A673 (cell line): ENCODE measurements at regions not wholly inside any gene's neighbourhood (a gene's known extent, or its start where the extent isn't known, plus 50 kb on each side); places are given as distances from the start of the nearest gene placed in this dataset.

ENCODE experiments used
- BruUV-seq: library from RNA; stranded (reverse); fragments of 400-500 nt; replicated peaks from 2 replicates; lab custom pipeline; 2021; lab: Mats Ljungman, UMichigan
- CTCF ChIA-PET: fragments of 300-600 bp; sonication (Branson Sonifier 250); formaldehyde crosslinking; loops from one replicate; lab custom pipeline; 2022; ENCODE audit warnings: antibody characterized with exemption; lab: Charles Lee
- POLR2A ChIA-PET: fragments of 300-600 bp; sonication (Branson Sonifier 250); formaldehyde crosslinking; loops from one replicate; lab custom pipeline; 2022; ENCODE audit warnings: antibody characterized with exemption; ENCODE audit not compliant: low non-redundant PET; lab: Charles Lee
- DNase-seq: peaks from one replicate; pipeline ENCODE4 v3.0.0-alpha.2; 2015; ENCODE audit warnings: low spot score
- H3K27ac ChIP-seq: fragments of 200-600 bp; sonication (generic); 2 replicates; pipeline ENCODE4 v1.5.1; 2016; ENCODE audit warnings: mixed run types, low read depth, mild to moderate bottlenecking, mixed read lengths, antibody characterized with exemption, low read length; ENCODE audit not compliant: poor library complexity, severe bottlenecking
- H3K27me3 ChIP-seq: fragments of 200-600 bp; sonication (generic); replicated peaks from 2 replicates; pipeline ENCODE4 v1.6.1; 2017; ENCODE audit warnings: mixed run types, low read depth, mild to moderate bottlenecking, mixed read lengths, antibody characterized with exemption, low read length; ENCODE audit not compliant: insufficient read depth, poor library complexity
- H3K36me3 ChIP-seq: fragments of 200-600 bp; sonication (generic); 2 replicates; pipeline ENCODE4 v1.6.1; 2016; ENCODE audit warnings: mixed run types, mild to moderate bottlenecking, mixed read lengths, antibody characterized with exemption, low read length; ENCODE audit not compliant: insufficient read depth, poor library complexity, severe bottlenecking
- H3K4me1 ChIP-seq: fragments of 200-600 bp; sonication (generic); 2 replicates; pipeline ENCODE4 v1.6.1; 2017; ENCODE audit warnings: mixed run types, mild to moderate bottlenecking, mixed read lengths, antibody characterized with exemption, low read length; ENCODE audit not compliant: insufficient read depth, poor library complexity, severe bottlenecking
- H3K4me3 ChIP-seq: fragments of 200-600 bp; sonication (generic); 2 replicates; pipeline ENCODE4 v1.5.1; 2016; ENCODE audit warnings: low read depth, mixed run types, mild to moderate bottlenecking, mixed read lengths, low read length; ENCODE audit not compliant: poor library complexity, severe bottlenecking
- H3K9me3 ChIP-seq: fragments of 200-600 bp; sonication (generic); 2 replicates; pipeline ENCODE4 v1.6.1; 2016; ENCODE audit warnings: mixed run types, low read depth, mild to moderate bottlenecking, mixed read lengths, antibody characterized with exemption, low read length; ENCODE audit not compliant: poor library complexity, severe bottlenecking
- CTCF ChIP-seq: fragments of 300-800, 200-600 bp; sonication (generic); conservative IDR thresholded peaks from 2 replicates; pipeline ENCODE4 v1.5.1; 2017; ENCODE audit warnings: low read depth, mild to moderate bottlenecking, antibody characterized with exemption, low read length, moderate library complexity, mixed read lengths
- EZH2 ChIP-seq: fragments of 200-600 bp; sonication (generic); IDR thresholded peaks from 2 replicates; pipeline ENCODE4 v1.6.1; 2017; ENCODE audit warnings: borderline replicate concordance, low read depth, mild to moderate bottlenecking, mixed read lengths, antibody characterized with exemption, low read length; ENCODE audit not compliant: poor library complexity, severe bottlenecking
- intact Hi-C: fragments of 100-400 bp; cut with micrococcal nuclease; formaldehyde crosslinking; loops from one replicate; pipeline ENCODE4 v1.10.0; 2022; ENCODE audit not compliant: unreplicated experiment

GRCh38 chr1:213874789-213875188 is 113.0 kb upstream of the PROX1 start:
- Histone ChIP-seq H3K4me3 (no peak overlapping the region), H3K27me3 (peaks cover 35% of the 10 kb centered on the region), H3K27ac (no peak overlapping the region), H3K9me3 (no peaks in the 10 kb centered on the region), H3K36me3 (no peaks in the 10 kb centered on the region), H3K4me1 (no peaks in the 10 kb centered on the region)
- no TSS peak for BruUV-seq
- intact Hi-C loops: no loop called here
- TF ChIP-seq CTCF: no peak
- no peak for TF ChIP-seq EZH2
- no peak for DNase-seq
- POLR2A ChIA-PET: no interaction called here
- CTCF ChIA-PET: no interaction called here

GRCh38 chr1:213876531-213876930 is 111.2 kb upstream of the PROX1 start:
- no TSS peak for BruUV-seq
- CTCF ChIA-PET: no interaction called here
- TF ChIP-seq EZH2 (no peak), CTCF (no peak)

GRCh38 chr1:213883618-213884017 is 104.2 kb upstream of the PROX1 start:
- no peak for DNase-seq
- Histone ChIP-seq H3K27ac (no peak overlapping the region), H3K9me3 (no peaks in the 10 kb centered on the region), H3K36me3 (no peaks in the 10 kb centered on the region), H3K27me3 (peaks cover 37% of the 10 kb centered on the region), H3K4me1 (no peaks in the 10 kb centered on the region), H3K4me3 (no peak overlapping the region)
- no TSS peak for BruUV-seq
- ChIA-PET CTCF (no interaction called here), POLR2A (no interaction called here)
- TF ChIP-seq CTCF: no peak
- no peak for TF ChIP-seq EZH2
- intact Hi-C loops: no loop called here

More at GRCh38 chr1:213876531-213876930, 111.2 kb upstream of the PROX1 start:
- DNase-seq: no peak
- intact Hi-C loops: no loop called here
- POLR2A ChIA-PET: no interaction called here
- no peak overlapping the region for H3K4me3 ChIP-seq
- no peaks in the 10 kb centered on the region for H3K4me1 ChIP-seq
- no peak overlapping the region for H3K27ac ChIP-seq
- H3K27me3 ChIP-seq: peaks cover 31% of the 10 kb centered on the region
- H3K9me3 ChIP-seq: no peaks in the 10 kb centered on the region
- H3K36me3 ChIP-seq: no peaks in the 10 kb centered on the region
